Tibial nerve (tissue), 4 donors: ENCODE measurements at regions not wholly inside any gene's neighbourhood (a gene's known extent, or its start where the extent isn't known, plus 50 kb on each side); places are given as distances from the start of the nearest gene placed in this dataset.

Experiments used
- DNase-seq, 2 donors: peaks; one replicate each; pipeline ENCODE4 v3.0.0-alpha.2; 2019; ENCODE audit warnings: low spot score in 2 of 2
- H3K27ac ChIP-seq, 4 donors: fragments of 200-600 bp; sonication (generic) in 3 of 4; one replicate each; pipeline ENCODE4 v1.5.1; 2017 to 2019; ENCODE audit warnings: mild to moderate bottlenecking in 1 of 4
- H3K27me3 ChIP-seq, 2 donors: fragments of 200-600 bp; sonication (generic) in 1 of 2; one replicate each; pipeline versions ENCODE4 v1.5.1 to v1.6.0; 2017 to 2019
- H3K36me3 ChIP-seq, 3 donors: fragments of 200-600 bp; sonication (generic); one replicate each; pipeline ENCODE4 v1.5.1; 2018 to 2019
- H3K4me1 ChIP-seq, 4 donors: fragments of 200-600 bp; sonication (generic) in 3 of 4; one replicate each; pipeline ENCODE4 v1.5.1; 2017 to 2019
- H3K4me3 ChIP-seq, 4 donors: fragments of 200-600 bp; sonication (generic) in 3 of 4; one replicate each; pipeline ENCODE4 v1.5.1; 2017 to 2019; ENCODE audit warnings: mild to moderate bottlenecking in 1 of 4, moderate library complexity in 1 of 4
- H3K9me3 ChIP-seq, 4 donors: fragments of 200-600 bp; sonication (generic) in 3 of 4; one replicate each; pipeline ENCODE4 v1.5.1; 2017 to 2019
- CTCF ChIP-seq, 5 experiments: fragments of 200-600 bp in 3 of 5; fragments of 450-650 bp in 2 of 5; sonication (generic) in 3 of 5; IDR thresholded peaks; one replicate each; pipeline ENCODE4 v1.5.1; 2016 to 2019; ENCODE audit warnings: antibody characterized with exemption in 5 of 5, mild to moderate bottlenecking in 3 of 5, moderate library complexity in 2 of 5
- EP300 ChIP-seq, 2 donors: sonication (generic); formaldehyde crosslinking; IDR thresholded peaks; one replicate each; pipeline ENCODE4 v1.6.1; 2017; ENCODE audit warnings: antibody characterized with exemption in 2 of 2, mild to moderate bottlenecking in 1 of 2
- POLR2A ChIP-seq, 2 donors: fragments of 450-650 bp; IDR thresholded peaks; one replicate each; pipeline ENCODE4 v1.6.1; 2017; ENCODE audit warnings: antibody characterized with exemption in 2 of 2, mild to moderate bottlenecking in 2 of 2, moderate library complexity in 2 of 2
- WGBS, 2 donors: methylation state at CpG; one replicate each; pipeline ENCODE4 v1.1.5; 2018; 5-methylcytosine and 5-hydroxymethylcytosine counted together

DNA sequence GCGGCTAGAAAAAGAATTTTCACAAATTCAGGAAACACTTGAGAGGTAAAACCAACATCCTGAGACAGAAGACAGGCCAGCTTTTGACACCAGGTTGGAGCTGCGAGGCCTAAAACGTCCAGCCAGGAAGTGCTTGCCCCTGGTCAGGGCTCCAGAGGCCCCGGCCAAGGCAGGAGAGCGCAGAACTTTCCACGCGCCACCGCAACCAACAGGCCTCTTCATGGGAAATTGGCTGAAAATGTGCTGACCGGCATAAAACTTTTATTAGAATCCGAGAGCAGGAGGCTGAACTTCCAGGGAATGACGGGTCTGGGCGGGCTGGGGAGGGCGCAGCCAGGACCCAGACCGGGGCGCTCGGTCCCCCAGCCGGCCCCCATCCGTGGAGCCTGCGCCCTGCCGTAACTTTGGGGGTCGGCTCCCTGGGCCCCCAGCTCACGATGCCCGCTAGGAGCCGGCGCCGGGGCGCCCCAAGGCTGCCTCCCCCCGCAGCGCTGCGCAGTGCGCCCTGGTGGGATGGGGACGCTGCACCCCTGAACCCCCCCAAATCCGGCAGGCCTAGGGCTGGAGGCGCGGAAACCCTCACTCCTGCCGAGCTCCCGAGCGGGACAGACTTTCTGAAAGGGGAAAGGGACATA is 414.0 kb upstream of the MKI67 start:
- no peak for TF ChIP-seq POLR2A (IDR thresholded peaks at IDR 0.05)
- TF ChIP-seq EP300 (IDR thresholded peaks at IDR 0.05), result no peak
- no peak for TF ChIP-seq CTCF (IDR thresholded peaks at IDR 0.05)
- Histone ChIP-seq H3K4me3 (peak overlapping the region in 2 of 4 donors; percentile 15 to 31), H3K27ac (no peak overlapping the region), H3K9me3 (no peaks in the 10 kb centered on the region), H3K4me1 (peaks cover 0 to 21% (median 0%) of the 10 kb centered on the region in 4 donors), H3K27me3 (peaks cover 0 to 52% of the 10 kb centered on the region in 2 donors), H3K36me3 (no peaks in the 10 kb centered on the region)
- WGBS, 2 donors, result 8 to 9% methylated on average over 23 to 38 of the region's 38 CpGs
- no peak for DNase-seq

DNA sequence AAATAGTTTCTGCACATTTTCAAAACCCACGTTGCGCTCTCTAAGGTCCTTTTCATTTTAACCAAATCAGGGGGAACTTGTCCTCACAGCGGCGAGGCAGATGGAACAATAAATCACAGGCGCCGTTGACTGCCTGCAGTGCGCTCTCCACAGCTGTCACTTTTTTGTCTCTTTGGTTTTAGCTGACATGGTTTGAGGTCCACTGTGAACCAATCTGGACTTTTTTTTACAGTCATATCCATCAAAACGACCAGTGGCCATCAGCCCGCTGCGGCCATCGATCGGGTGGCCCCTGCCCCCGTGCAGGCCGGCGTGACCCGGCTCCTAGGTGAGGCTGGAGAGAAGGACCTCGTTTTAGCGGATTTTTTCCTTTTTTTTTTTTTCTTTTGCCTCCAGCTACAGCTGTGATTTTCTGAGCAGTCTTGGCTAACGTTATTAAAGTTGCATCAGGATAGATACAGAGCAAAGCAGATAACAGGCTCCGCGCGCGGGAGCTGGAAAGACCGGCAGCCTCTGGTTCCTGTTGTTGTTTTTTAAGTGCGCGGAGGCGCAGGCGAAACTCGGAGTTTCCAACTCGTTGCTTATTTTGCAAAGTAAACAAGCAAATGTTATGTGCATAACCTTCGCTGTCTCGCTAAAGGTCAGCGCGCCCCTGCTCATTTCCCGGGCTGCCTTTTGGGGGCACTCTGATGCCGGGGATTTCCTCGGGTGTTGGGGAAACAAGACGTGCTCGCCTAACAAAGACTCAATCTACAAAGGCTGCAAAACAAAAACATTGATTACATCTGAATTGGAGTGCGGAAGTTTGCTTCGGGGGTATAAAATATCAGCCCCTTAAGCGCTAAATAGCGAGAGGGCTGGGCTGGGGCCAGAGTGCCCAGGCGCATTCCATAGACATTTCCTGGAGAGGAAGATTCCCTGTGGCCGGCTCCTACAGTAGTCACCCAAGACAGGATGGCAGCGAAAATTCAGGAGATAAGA is 414.8 kb upstream of the MKI67 start:
- 4 to 6% methylated on average over 46 of the region's 46 CpGs for WGBS, 2 donors

DNA sequence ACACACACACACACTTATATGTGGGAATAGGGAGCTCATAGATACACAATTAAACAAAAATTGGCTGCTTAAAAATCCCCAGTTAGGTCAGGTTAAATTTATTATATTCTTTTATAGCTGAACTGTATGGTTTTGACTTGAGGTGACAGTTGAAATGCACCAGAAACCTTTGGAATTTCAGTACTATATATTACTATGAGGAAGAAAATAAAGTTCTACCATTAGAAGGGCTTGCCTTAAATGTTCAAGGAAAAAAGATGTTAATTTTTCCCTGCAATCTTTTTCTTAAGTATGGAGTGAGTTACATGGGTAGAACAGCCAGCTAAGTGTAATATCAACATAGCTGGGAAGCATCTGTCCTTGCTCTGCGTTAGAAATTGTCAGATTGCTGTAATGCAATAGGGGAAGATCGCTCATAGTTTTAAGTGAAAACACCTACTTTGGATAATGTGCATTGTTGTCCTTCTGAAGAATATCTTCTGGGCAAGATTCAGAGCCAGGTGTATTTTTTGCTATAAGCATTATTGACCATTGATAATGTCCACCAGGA is 415.8 kb upstream of the MKI67 start:
- H3K4me1 ChIP-seq, result peaks cover 0 to 21% (median 0%) of the 10 kb centered on the region in 4 donors
- H3K36me3 ChIP-seq, result no peaks in the 10 kb centered on the region
- TF ChIP-seq POLR2A (IDR thresholded peaks at IDR 0.05) (no peak), EP300 (IDR thresholded peaks at IDR 0.05) (no peak), CTCF (IDR thresholded peaks at IDR 0.05) (no peak)
- 77 to 79% methylated on average over 2 of the region's 2 CpGs for WGBS, 2 donors
- H3K27me3 ChIP-seq, result peaks cover 0 to 38% of the 10 kb centered on the region in 2 donors
- no peak overlapping the region for H3K27ac ChIP-seq
- H3K9me3 ChIP-seq, result no peaks in the 10 kb centered on the region
- no peak for DNase-seq
- H3K4me3 ChIP-seq, result no peak overlapping the region

More for the DNA sequence above, 414.8 kb upstream of the MKI67 start:
- H3K27ac ChIP-seq, result no peak overlapping the region
- no peaks in the 10 kb centered on the region for H3K36me3 ChIP-seq
- DNase-seq, result no peak
- no peaks in the 10 kb centered on the region for H3K9me3 ChIP-seq
- peaks cover 0 to 21% (median 0%) of the 10 kb centered on the region in 4 donors for H3K4me1 ChIP-seq
- H3K27me3 ChIP-seq, result peaks cover 0 to 44% of the 10 kb centered on the region in 2 donors
- peak overlapping the region in 1 of 4 donors; percentile 31 for H3K4me3 ChIP-seq
- no peak for TF ChIP-seq POLR2A (IDR thresholded peaks at IDR 0.05)
- TF ChIP-seq CTCF (IDR thresholded peaks at IDR 0.05), result peak in 1 of 5 experiments; percentile 9
- no peak for TF ChIP-seq EP300 (IDR thresholded peaks at IDR 0.05)

DNA sequence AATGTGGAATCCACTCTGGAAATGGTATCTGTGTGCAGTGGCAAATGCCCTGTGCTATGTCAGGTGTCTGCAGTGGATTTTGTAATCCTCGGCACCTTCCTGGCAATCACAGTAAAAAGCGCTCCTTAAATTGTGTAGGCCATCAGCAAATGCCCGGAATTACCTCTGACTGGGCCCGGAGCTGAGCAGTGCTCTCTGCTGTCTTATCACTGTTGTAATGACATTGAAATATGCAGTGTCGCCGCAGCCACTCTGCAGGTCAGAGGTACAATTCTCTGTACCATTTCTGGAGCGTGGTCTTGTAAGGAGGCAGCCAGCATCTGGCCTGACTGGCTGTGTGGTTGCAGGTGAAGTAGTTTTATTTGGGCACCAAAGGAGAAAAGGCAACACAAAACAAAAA is 416.4 kb upstream of the MKI67 start:
- WGBS, 2 donors, result 87 to 90% methylated on average over 7 of the region's 7 CpGs

More for the DNA sequence above, 416.4 kb upstream of the MKI67 start:
- H3K4me3 ChIP-seq, result no peak overlapping the region
- TF ChIP-seq EP300 (IDR thresholded peaks at IDR 0.05), result no peak
- TF ChIP-seq CTCF (IDR thresholded peaks at IDR 0.05), result no peak
- TF ChIP-seq POLR2A (IDR thresholded peaks at IDR 0.05), result no peak
- H3K4me1 ChIP-seq, result peaks cover 0 to 21% (median 0%) of the 10 kb centered on the region in 4 donors
- no peaks in the 10 kb centered on the region for H3K9me3 ChIP-seq
- H3K36me3 ChIP-seq, result no peaks in the 10 kb centered on the region
- no peak overlapping the region for H3K27ac ChIP-seq
- H3K27me3 ChIP-seq, result peaks cover 0 to 34% of the 10 kb centered on the region in 2 donors
- no peak for DNase-seq
